ACHN (cell line): ENCODE measurements at regions not wholly inside any gene's neighbourhood (a gene's known extent, or its start where the extent isn't known, plus 50 kb on each side); places are given as distances from the start of the nearest gene placed in this dataset.
"Not testable (repeated sequence)": the region's sequence is repeated elsewhere in the genome, so short reads cannot be mapped to it uniquely, and the experiment has no call there.

Source experiments
- DNase-seq: peaks from one replicate; pipeline ENCODE4 v3.0.0-alpha.2; 2015
- in situ Hi-C: cut with HindIII; loops from 2 replicates; pipeline ENCODE4 v1.10.0; 2017; ENCODE audit warnings: low sequenced_read_pairs, low pct_ligation_motif_present, low pct_unique_long_range_greater_than_20kb

GRCh38 chr6:109912952-109913351 is 65.2 kb upstream of the GPR6 start:
- in situ Hi-C loops = no loop called here
- no peak for DNase-seq

- in situ Hi-C loops, DNase-seq: not testable (repeated sequence)
Measured at GRCh38 chr6:109915748-109916147, 62.4 kb upstream of the GPR6 start.

- no peak for DNase-seq
- in situ Hi-C loops = no loop called here
Measured at GRCh38 chr6:109916759-109917158, 61.4 kb upstream of the GPR6 start.

GRCh38 chr6:109918227-109918626 is 59.9 kb upstream of the GPR6 start:
- in situ Hi-C loops = no loop called here
- no peak for DNase-seq

GRCh38 chr6:109920911-109921310 is 57.2 kb upstream of the GPR6 start:
- DNase-seq = no peak
- in situ Hi-C loops = no loop called here

GRCh38 chr6:109922851-109923250 is 55.3 kb upstream of the GPR6 start:
- no peak for DNase-seq
- in situ Hi-C loops = no loop called here

GRCh38 chr6:109925075-109925474 is 53.0 kb upstream of the GPR6 start:
- in situ Hi-C loops = no loop called here
- DNase-seq = no peak

GRCh38 chr6:109927052-109927451 is 51.1 kb upstream of the GPR6 start:
- no peak for DNase-seq
- in situ Hi-C loops = no loop called here
